Activated CD4-positive, alpha-beta T cell treated with anti-CD3 and anti-CD28 coated beads, Interleukin-2, amount 50 U/mL, for 4 hours (primary cell): ENCODE measurements at regions not wholly inside any gene's neighbourhood (a gene's known extent, or its start where the extent isn't known, plus 50 kb on each side); places are given as distances from the start of the nearest gene placed in this dataset.

Experiments used
- DNase-seq, 2 experiments: peaks; one replicate each; pipeline ENCODE4 v3.0.0-alpha.2; 2020

DNA sequence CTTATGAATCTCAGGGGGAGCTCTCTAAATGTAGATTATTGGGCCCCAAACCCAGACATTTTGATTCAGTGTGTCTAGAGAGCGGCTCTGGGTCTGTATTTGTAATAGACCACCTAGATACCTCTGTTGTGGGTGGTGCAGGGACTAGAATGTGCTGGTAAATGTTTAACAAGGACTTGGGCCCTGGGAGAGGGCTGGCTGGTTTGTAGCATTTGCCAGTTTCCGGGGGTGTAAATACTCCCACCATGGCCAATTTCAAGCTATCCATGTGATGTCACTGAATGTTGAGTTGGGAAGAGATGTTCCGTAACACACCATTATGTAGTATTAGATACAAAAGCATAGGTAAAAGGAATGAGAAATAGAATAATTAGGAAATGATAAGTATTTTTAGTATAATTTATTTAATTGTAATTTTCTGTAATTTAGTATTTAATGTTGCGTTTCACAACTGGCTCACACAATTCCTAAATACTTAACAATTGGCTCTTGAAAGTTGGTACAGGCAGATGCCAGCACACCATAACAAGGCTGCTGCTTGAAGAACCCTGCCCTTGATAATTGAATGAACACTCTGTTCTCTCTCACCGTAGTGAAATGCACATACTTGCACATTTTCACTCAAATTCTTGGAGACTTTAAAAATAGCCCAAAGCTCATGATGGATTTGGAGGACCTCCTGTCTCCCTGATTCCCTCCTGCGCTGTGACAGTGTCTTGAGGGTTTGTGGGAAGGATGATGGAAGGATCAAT is 359.2 kb upstream of the PROK2 start:
- no peak for DNase-seq

DNA sequence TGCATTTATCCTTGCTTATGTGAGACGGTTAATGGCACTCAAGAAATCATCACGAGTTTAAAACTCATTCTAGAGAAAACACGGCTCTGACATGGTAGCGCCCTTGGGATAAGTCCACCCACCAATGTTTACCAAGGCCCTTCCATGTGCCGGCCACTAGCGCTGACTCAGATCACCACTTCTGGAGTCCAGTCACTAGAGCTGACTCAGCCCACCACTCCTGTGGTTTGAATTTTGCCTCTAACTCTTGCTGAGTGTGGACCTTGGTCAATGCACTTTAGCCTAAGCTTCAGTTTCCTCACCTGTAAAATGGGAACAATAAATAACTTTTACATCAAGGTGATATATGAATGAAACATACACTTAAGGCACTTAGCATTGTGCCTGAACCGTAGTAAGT is 358.4 kb upstream of the PROK2 start:
- no peak for DNase-seq

- no peak for DNase-seq
Observed at GRCh38 chr3:72142028-72142427, 357.1 kb upstream of the PROK2 start.

- DNase-seq = no peak
Observed at GRCh38 chr3:72141264-72141663, 356.3 kb upstream of the PROK2 start.

- no peak for DNase-seq
Observed at GRCh38 chr3:72139316-72139715, 354.4 kb upstream of the PROK2 start.

DNA sequence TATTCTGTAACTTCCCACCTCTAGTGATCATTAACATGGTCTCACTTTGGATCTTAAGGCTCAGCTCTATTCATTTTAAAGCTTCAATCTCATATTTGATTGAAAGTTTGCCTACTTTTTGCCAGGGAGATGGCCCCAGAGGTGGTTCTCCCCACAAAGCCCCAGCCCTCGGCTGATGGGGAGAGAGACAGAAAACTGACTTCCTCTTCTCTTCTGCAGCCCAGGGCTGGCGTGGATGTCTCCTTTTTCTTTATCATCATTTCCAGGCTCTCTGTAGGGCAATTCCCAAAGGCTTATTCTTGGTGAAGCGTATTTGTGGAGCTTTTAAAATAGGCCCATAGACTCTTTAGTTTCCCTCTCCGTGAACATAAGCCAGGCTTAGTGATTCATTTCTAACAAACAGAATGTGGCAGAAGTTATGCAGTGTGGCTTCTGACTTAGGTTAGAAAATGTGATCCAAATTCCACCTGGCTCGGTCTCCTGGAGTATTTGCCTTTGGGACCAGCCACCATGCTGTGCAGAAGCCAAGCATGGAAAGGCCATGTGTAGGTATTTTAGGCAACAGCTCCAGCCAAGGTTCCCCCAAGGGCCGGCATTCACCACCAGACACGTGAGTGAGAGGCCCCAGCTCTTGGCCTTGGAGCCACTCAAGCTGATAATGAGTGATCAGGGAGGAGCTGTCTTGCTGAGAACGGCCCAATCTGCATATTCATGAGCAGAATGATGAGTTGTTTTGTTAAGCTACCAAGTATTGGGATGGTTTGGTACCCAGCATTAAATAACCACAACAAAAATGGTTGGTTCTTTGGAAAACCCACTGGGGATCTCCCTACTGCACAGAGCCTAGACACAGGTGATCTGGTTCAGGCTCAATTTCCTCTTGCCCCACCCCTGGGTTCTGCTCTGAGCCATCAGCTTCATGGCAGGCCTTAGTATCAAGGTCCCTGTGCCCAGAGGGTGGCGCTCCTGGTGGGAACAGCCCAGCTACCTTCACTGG is 353.2 kb upstream of the PROK2 start:
- DNase-seq = no peak

- DNase-seq = no peak
Observed at GRCh38 chr3:72135636-72136035, 350.7 kb upstream of the PROK2 start.

DNA sequence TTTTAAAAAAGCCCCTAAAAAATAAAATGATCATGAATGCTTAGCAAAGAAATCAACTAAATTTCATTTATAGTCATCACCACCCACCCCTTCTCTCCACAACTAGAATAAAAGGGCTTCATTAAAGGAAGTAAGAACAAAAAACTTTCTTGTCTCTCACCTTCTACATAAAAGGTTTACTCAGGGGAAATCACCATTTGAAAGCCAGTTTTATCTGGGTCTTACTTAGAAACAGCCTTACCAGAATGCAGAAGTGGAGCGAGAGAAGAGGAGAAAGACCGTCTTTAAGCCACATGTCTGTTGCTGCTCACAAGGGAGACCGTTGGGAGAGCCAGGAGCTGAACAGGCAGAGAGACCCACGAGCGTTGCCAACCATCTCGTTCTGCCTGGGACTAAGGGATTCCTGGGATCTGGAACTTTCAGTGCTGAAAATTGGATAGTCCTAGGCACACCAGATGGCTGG is 350.1 kb upstream of the PROK2 start:
- DNase-seq = no peak

- no peak for DNase-seq
Observed at GRCh38 chr3:72133329-72134011, 348.5 kb upstream of the PROK2 start.

DNA sequence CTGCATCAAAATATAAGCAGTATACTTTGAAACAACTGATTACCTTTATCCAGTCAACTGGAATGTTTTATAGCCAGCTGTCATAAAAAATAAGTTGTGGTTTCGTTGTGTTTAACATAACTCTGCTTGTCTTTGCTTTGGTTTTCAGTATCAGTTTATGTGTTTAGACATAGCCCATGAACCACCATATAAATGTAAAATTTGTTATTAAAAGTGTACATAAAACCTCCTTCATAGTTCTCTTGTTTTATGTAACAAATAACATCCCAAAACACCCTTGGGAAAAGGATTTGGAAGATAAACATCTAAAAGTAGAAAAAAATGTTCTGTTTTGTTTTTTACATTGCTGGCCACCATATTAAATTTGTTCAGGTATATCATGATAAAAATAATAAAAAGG is 347.0 kb upstream of the PROK2 start:
- no peak for DNase-seq

- no peak for DNase-seq
Observed at GRCh38 chr3:72130565-72130964, 345.6 kb upstream of the PROK2 start.

DNA sequence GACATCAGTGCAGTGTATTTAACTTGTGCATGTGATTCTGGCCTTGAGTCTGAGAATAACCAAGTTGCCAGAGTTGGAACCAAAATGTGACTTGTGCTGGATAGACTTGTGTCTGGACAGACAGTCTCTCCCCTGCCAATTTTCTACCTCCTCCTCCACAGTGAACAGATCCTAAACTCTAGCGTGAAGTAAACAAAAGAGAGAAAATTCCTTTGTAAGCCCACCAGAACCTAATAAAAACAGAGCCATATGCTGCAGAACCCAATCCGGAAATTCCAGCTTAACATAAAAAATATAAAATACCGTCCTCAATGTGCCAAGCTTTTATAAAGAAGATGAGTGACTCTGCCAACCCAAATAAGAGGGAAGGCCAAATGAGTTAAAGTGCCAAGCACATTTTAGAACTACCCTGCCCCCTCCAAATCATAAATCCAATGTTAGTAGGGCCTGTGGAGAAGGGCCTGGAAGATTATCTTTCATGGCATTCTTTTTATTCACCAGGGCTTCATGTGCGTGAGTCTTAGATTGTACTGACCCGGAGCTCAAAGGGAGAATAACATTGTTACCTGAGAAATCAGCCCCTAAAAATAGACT is 344.6 kb upstream of the PROK2 start:
- no peak for DNase-seq

DNA sequence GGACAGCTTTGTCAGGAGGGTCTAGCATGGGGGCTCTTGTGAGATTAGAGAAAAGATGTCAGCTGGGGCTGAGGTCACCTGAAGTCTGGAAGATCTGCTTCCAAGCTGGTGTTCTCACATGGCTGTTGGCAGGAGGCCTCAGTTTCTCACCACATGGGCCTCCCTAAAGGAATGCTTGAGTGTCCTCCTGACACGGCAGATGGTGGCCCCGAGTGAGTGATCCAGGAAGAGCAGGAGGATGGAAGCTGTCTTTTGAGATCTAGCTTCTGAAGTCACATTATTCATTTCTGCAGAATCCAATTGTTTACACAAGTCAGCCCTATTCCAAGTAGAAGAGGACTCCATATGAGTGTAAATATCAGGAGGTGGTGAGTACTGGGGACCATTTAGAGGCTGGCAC is 344.0 kb upstream of the PROK2 start:
- no peak for DNase-seq

DNA sequence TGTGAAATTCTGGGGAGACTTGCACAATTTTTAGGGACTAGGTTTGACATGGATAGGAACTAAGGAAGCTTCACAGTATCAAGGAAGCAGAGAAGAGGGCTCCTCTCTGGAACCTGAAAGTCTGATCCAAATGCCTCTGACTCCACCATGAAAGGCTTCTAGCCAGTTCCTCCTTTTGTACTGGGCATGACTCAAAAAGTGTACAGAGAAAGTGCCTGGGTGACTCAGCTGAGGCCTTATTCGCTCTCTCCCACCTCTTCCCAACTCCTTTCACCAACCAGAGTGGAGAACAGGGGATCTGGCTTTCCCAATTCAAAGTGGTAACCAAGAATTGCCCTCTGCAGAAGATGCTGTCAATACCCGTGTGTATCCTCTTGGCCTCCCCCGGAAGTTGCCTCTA is 342.9 kb upstream of the PROK2 start:
- no peak for DNase-seq

- DNase-seq = no peak
Observed at GRCh38 chr3:72127224-72127612, 342.3 kb upstream of the PROK2 start.

DNA sequence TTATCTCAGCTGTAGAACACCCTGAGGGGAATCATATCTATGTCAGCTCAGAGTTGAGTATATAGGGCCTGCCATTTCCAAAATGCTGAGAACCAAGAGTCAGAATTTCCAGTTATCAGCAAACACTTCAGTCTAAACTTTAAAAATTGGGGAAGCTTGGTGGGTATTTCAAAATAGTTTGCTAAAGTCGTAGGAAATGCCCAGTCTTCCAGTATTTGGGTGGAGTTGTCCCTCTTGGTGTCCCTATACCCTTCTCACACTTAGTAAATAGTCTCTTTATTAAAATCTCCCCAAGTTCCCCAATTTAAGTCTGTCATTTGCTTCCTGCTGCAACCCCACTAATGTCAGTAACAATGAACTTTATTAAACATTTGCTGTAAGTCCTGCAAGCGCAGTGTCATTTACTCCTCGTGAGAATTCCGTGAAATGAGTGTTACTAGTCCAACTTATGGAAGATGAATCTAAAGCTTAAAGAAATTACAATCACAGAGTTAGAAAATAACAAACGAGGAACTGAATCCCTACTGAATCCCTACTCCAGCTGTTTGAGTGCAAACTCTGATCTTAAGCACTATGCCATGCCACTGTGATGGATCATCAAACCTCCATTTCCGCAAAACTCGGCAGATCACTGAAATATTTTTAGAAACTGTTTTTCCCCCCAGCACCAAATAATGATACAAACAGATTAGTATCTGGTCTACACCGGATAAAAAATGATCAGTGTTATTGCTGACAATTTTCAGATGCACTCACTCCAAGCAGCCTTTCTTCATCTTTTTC is 341.7 kb upstream of the PROK2 start:
- no peak for DNase-seq

GRCh38 chr3:72123908-72124441 is 339.0 kb upstream of the PROK2 start:
- no peak for DNase-seq

DNA sequence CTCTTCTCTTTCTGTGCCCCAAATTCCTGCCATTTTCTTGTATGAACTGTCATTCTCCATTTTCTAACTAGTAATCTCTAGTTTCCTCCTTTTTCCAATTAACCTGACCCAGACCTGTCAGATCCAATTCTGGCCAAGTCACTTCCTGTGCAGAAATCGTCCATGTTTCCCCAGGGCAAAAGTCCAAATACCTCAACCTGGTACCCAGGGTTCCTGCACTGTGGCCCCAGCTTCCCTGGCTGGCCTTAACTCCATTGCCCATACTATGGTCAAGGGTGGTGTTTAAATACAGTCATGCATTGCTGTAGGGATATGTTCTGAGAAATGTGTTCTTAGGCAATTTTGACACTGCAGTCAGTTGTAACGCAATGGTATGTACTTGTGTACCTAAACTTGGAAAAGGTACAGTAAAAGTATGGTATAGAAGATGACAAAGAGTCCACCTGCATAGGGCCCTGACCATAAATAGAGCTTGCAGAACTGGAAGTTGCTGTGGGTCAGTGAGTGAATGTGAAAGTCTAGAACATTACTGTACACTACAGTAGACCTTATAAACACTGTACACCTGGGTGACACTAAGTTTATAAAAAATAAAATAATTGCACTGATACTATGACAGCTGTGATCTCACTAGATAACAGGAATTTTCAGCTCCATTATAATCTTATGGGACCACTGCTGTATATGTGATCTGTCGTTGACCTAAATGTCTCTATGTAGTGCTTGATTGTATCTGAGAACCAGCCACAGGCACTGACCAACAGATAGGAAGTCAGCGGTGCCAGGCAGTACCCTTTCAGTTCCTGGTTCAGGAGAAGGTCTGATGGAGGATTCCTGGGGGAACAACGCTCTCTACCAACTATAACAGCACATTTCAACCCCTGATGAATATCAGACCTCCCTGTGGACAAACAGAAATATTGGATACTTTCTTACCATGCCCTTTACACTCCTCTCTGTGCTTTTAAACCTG is 336.1 kb upstream of the PROK2 start:
- no peak for DNase-seq

- no peak for DNase-seq
Observed at GRCh38 chr3:72120039-72120438, 335.1 kb upstream of the PROK2 start.

GRCh38 chr3:72118628-72119027 is 333.7 kb upstream of the PROK2 start:
- no peak for DNase-seq

DNA sequence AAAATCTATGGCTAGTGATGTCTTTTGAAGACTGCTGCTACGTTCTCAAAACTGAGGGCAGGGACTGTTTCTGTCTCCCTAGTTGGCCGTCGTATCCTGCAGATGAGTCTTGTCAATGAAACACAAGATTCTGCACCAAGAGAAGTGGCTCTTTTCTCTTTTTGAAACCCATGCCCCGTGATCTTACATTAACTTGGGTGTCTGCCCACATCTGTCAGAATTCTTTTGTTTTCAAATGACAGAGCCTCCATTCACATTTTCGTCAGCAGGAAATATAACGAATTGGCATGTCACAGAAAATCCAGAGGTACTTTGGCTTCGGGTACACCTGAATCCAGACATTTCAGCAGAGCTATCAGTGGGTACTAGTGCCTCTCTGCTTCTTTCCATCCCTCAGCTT is 331.3 kb upstream of the PROK2 start:
- no peak for DNase-seq
